H1 (cell line): ENCODE measurements at regions not wholly inside any gene's neighbourhood (a gene's known extent, or its start where the extent isn't known, plus 50 kb on each side); places are given as distances from the start of the nearest gene placed in this dataset.
"Not testable (repeated sequence)": the region's sequence is repeated elsewhere in the genome, so short reads cannot be mapped to it uniquely, and the experiment has no call there.

Source experiments
- PHF8 ChIP-seq: fragments of 200-600 bp; sonication (generic); conservative IDR thresholded peaks from 2 replicates; pipeline ENCODE4 v1.7.1; 2012; ENCODE audit warnings: low read depth, mild to moderate bottlenecking, inconsistent platforms, low read length, moderate library complexity
- POLR2A ChIP-seq, 2 experiments: IDR thresholded peaks; 1 replicate in 1 of 2; 2 replicates in 1 of 2; pipeline ENCODE4 v1.6.1; 2011; ENCODE audit warnings: low read depth in 2 of 2, low read length in 2 of 2, mild to moderate bottlenecking in 2 of 2; ENCODE audit errors: control extremely low read depth in 1 of 2
- TF ChIP-seq, protein P1 (sequence below): IDR thresholded peaks from 2 replicates; pipeline ENCODE4 v1.6.1; 2011; ENCODE audit warnings: low read length, improper control_type of control experiment

GRCh38 chrY:17472068-17472467, 408.0 kb downstream of the CDY2B start:
- TF ChIP-seq PHF8; POLR2A (IDR thresholded peaks at IDR 0.05; ENCODE audit: control extremely low read depth in 1 of 2, low read depth in 2 of 2, low read length in 2 of 2): not testable (repeated sequence)
- TF ChIP-seq, protein P1, sequence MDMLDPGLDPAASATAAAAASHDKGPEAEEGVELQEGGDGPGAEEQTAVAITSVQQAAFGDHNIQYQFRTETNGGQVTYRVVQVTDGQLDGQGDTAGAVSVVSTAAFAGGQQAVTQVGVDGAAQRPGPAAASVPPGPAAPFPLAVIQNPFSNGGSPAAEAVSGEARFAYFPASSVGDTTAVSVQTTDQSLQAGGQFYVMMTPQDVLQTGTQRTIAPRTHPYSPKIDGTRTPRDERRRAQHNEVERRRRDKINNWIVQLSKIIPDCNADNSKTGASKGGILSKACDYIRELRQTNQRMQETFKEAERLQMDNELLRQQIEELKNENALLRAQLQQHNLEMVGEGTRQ = not testable (repeated sequence)
